Endothelial cell of umbilical vein (primary cell): ENCODE measurements at regions not wholly inside any gene's neighbourhood (a gene's known extent, or its start where the extent isn't known, plus 50 kb on each side); places are given as distances from the start of the nearest gene placed in this dataset.

Experiments
- BruUV-seq: library from RNA; stranded (reverse); fragments of 400-500 nt; replicated peaks from 2 replicates; lab custom pipeline; 2021; lab: Mats Ljungman, UMichigan
- CTCF ChIA-PET: fragments of 300-600, 350-600 bp; sonication (Branson Sonifier 250); formaldehyde crosslinking; loops from one replicate; lab custom pipeline; 2021; ENCODE audit warnings: antibody characterized with exemption, inconsistent platforms; lab: Charles Lee
- POLR2A ChIA-PET: fragments of 300-600, 350-600 bp; sonication (Branson Sonifier 250); formaldehyde crosslinking; loops from one replicate; lab custom pipeline; 2021; ENCODE audit warnings: antibody characterized with exemption, inconsistent platforms; lab: Charles Lee
- DNase-seq: peaks from one replicate; pipeline ENCODE4 v3.0.0-alpha.2; 2011; ENCODE audit warnings: low read depth, low spot score
- FAIRE-seq: peaks from 2 replicates; lab custom pipeline; 2011; peaks lifted over from hg19 to GRCh38; lab: Jason Lieb, UNC
- H2AFZ ChIP-seq: 2 replicates; pipeline ENCODE4 v1.6.0; 2012; ENCODE audit warnings: low read depth, low read length, control low read depth, inconsistent platforms
- H3K27ac ChIP-seq: 2 replicates; pipeline ENCODE4 v1.5.1; 2011; ENCODE audit warnings: low read depth, mild to moderate bottlenecking, control low read depth, low read length, moderate library complexity; ENCODE audit not compliant: insufficient read depth
- H3K27me3 ChIP-seq, 2 experiments: 2 replicates each; pipeline versions ENCODE4 v1.6.0 to v1.6.1; 2011; ENCODE audit warnings: low read length in 2 of 2, mixed read lengths in 1 of 2; ENCODE audit not compliant: control insufficient read depth in 2 of 2, insufficient read depth in 2 of 2
- H3K36me3 ChIP-seq, 2 experiments: 2 replicates in 1 of 2; 3 replicates in 1 of 2; pipeline ENCODE4 v1.5.1; 2011; ENCODE audit warnings: low read length in 2 of 2, mild to moderate bottlenecking in 1 of 2, moderate library complexity in 1 of 2; ENCODE audit not compliant: control insufficient read depth in 2 of 2, insufficient read depth in 2 of 2; ENCODE audit errors: extremely low read depth in 1 of 2
- H3K4me1 ChIP-seq: 3 replicates; pipeline ENCODE4 v1.5.1; 2011; ENCODE audit warnings: mild to moderate bottlenecking, low read length; ENCODE audit not compliant: control insufficient read depth, insufficient read depth; ENCODE audit errors: extremely low read depth
- H3K4me2 ChIP-seq: 2 replicates; pipeline ENCODE4 v1.6.1; 2011; ENCODE audit warnings: low read length, control low read depth, mixed read lengths; ENCODE audit not compliant: insufficient read depth
- H3K4me3 ChIP-seq, 3 experiments: fragments of 200-600 bp in 1 of 3; sonication (generic), shearing (Covaris generic) in 1 of 3; replicated peaks in 1 of 3; 2 replicates each; pipeline ENCODE4 v1.5.1; 2011 to 2016; ENCODE audit warnings: control low read depth in 3 of 3, low read length in 3 of 3, mild to moderate bottlenecking in 2 of 3, inconsistent platforms in 1 of 3, low read depth in 1 of 3, moderate library complexity in 1 of 3; ENCODE audit not compliant: insufficient read depth in 1 of 3
- H3K79me2 ChIP-seq: 2 replicates; pipeline ENCODE4 v1.6.0; 2012; ENCODE audit warnings: low read length, inconsistent platforms; ENCODE audit not compliant: control insufficient read depth, insufficient read depth
- H3K9ac ChIP-seq: replicated peaks from 2 replicates; pipeline ENCODE3; 2011; ENCODE audit warnings: low read length, control low read depth; ENCODE audit not compliant: insufficient read depth; ENCODE audit errors: extremely low read depth
- H3K9me1 ChIP-seq: replicated peaks from 3 replicates; pipeline ENCODE4 v1.6.0; 2011; ENCODE audit warnings: mild to moderate bottlenecking, low read length; ENCODE audit not compliant: control insufficient read depth, insufficient read depth; ENCODE audit errors: extremely low read depth
- H3K9me3 ChIP-seq: replicated peaks from 2 replicates; pipeline ENCODE4 v1.5.1; 2012; ENCODE audit warnings: low read length, inconsistent platforms; ENCODE audit not compliant: control insufficient read depth, insufficient read depth
- H4K20me1 ChIP-seq: replicated peaks from 2 replicates; pipeline ENCODE3; 2011; ENCODE audit warnings: mild to moderate bottlenecking, low read length; ENCODE audit not compliant: control insufficient read depth, insufficient read depth; ENCODE audit errors: extremely low read depth
- EZH2 ChIP-seq: IDR thresholded peaks from 2 replicates; pipeline ENCODE4 v1.6.1; 2012; ENCODE audit warnings: borderline replicate concordance, low read depth, mild to moderate bottlenecking, moderate library complexity, low read length, inconsistent platforms; ENCODE audit not compliant: severe bottlenecking
- FOS ChIP-seq: IDR thresholded peaks from 2 replicates; pipeline ENCODE4 v1.6.1; 2011; ENCODE audit warnings: mild to moderate bottlenecking, low read length, moderate library complexity, borderline replicate concordance; ENCODE audit not compliant: insufficient read depth
- GATA2 ChIP-seq: IDR thresholded peaks from 2 replicates; pipeline ENCODE4 v1.7.0; 2011; ENCODE audit warnings: low read depth, mild to moderate bottlenecking, moderate library complexity, mixed read lengths, low read length; ENCODE audit not compliant: insufficient read length, insufficient read depth
- JUN ChIP-seq: IDR thresholded peaks from 2 replicates; pipeline ENCODE4 v1.6.1; 2011; ENCODE audit warnings: borderline replicate concordance, low read depth; ENCODE audit not compliant: insufficient read length, insufficient read depth
- MYC ChIP-seq: IDR thresholded peaks from one replicate; pipeline ENCODE4 v1.6.1; 2011; ENCODE audit warnings: mild to moderate bottlenecking, low read depth, low read length
- POLR2A ChIP-seq: IDR thresholded peaks from 2 replicates; pipeline ENCODE4 v1.6.1; 2012; ENCODE audit warnings: low read depth, mild to moderate bottlenecking, control low read depth, low read length
- POLR2AphosphoS5 ChIP-seq: IDR thresholded peaks from 2 replicates; pipeline ENCODE4 v1.6.1; 2012; ENCODE audit warnings: low read depth, mild to moderate bottlenecking, control low read depth, low read length, moderate library complexity; ENCODE audit not compliant: insufficient read depth
- dilution Hi-C: fragments of 300-500 bp; cut with MboI; formaldehyde crosslinking; loops from one replicate; pipeline ENCODE4 v1.15.0; 2019; ENCODE audit warnings: low sequenced_read_pairs; ENCODE audit not compliant: extremely low pct_ligation_motif_present
- intact Hi-C: fragments of 100-400 bp; cut with micrococcal nuclease; formaldehyde crosslinking; loops from one replicate; pipeline ENCODE4 v1.10.0; 2022
- TF ChIP-seq, protein P1 (sequence below): IDR thresholded peaks from 2 replicates; pipeline ENCODE4 v1.6.1; 2011; ENCODE audit not compliant: insufficient read depth, insufficient read length
- TF ChIP-seq, protein P2 (sequence below), 2 donors: IDR thresholded peaks; 1 replicate in 1 of 2; 2 replicates in 1 of 2; pipeline ENCODE4 v1.5.1; 2011; ENCODE audit warnings: low read length in 2 of 2, mild to moderate bottlenecking in 2 of 2, moderate library complexity in 2 of 2, control low read depth in 1 of 2, inconsistent platforms in 1 of 2, low read depth in 1 of 2; ENCODE audit not compliant: insufficient read depth in 1 of 2; ENCODE audit errors: extremely low read depth in 1 of 2

GRCh38 chr6:51330971-51331370 is 512.3 kb downstream of the TFAP2B start:
- no peaks in the 10 kb centered on the region for H3K36me3 ChIP-seq
- H3K4me3 ChIP-seq: no peak overlapping the region
- no peaks in the 10 kb centered on the region for H4K20me1 ChIP-seq
- H3K27ac ChIP-seq: no peak overlapping the region
- no peaks in the 10 kb centered on the region for H3K27me3 ChIP-seq
- no peak for TF ChIP-seq GATA2
- ChIA-PET CTCF (no interaction called here), POLR2A (no interaction called here)
- H3K4me2 ChIP-seq: no peak overlapping the region
- no peak for FAIRE-seq
- H2AFZ ChIP-seq: no peak overlapping the region
- no peak overlapping the region for H3K9ac ChIP-seq
- no peaks in the 10 kb centered on the region for H3K9me1 ChIP-seq
- no TSS peak for BruUV-seq
- no peaks in the 10 kb centered on the region for H3K79me2 ChIP-seq
- no peak for DNase-seq
- dilution Hi-C loops (no loop called here), intact Hi-C loops (no loop called here)
- H3K4me1 ChIP-seq: no peaks in the 10 kb centered on the region
- H3K9me3 ChIP-seq: no peaks in the 10 kb centered on the region

DNA sequence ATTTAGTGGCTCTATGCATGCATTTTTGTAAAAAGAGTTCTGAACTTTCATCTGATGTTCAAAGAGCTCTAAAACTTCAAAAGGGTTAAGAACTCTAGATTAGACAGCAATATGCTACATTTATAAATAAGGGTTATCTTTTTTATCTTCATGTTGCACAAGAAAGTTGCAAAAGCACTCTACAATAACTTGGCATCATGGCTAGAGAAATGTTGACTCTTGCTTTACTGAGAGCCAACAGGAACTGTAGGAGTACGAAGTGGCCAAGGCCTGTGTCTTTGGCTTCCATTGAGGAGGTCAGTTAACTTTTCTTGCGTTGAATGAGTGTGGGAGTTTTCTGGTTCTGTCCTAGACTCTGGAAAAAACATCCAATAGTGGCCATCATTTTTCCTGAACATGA is 516.9 kb downstream of the TFAP2B start:
- ChIA-PET POLR2A (no interaction called here), CTCF (no interaction called here)
- TF ChIP-seq POLR2A (no peak), GATA2 (no peak), POLR2AphosphoS5 (no peak), MYC (no peak), JUN (no peak), FOS (no peak), EZH2 (no peak)
- TF ChIP-seq, protein P1, sequence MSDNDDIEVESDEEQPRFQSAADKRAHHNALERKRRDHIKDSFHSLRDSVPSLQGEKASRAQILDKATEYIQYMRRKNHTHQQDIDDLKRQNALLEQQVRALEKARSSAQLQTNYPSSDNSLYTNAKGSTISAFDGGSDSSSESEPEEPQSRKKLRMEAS: no peak
- TF ChIP-seq, protein P2, sequence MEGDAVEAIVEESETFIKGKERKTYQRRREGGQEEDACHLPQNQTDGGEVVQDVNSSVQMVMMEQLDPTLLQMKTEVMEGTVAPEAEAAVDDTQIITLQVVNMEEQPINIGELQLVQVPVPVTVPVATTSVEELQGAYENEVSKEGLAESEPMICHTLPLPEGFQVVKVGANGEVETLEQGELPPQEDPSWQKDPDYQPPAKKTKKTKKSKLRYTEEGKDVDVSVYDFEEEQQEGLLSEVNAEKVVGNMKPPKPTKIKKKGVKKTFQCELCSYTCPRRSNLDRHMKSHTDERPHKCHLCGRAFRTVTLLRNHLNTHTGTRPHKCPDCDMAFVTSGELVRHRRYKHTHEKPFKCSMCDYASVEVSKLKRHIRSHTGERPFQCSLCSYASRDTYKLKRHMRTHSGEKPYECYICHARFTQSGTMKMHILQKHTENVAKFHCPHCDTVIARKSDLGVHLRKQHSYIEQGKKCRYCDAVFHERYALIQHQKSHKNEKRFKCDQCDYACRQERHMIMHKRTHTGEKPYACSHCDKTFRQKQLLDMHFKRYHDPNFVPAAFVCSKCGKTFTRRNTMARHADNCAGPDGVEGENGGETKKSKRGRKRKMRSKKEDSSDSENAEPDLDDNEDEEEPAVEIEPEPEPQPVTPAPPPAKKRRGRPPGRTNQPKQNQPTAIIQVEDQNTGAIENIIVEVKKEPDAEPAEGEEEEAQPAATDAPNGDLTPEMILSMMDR (IDR thresholded peaks at IDR 0.05; ENCODE audit: extremely low read depth in 1 of 2, insufficient read depth in 1 of 2, low read depth in 1 of 2, low read length in 2 of 2): no peak
- Histone ChIP-seq H3K9me3 (peaks cover 2% of the 10 kb centered on the region), H3K9ac (no peak overlapping the region), H3K27me3 (no peaks in the 10 kb centered on the region), H2AFZ (no peak overlapping the region), H3K9me1 (no peaks in the 10 kb centered on the region), H3K4me3 (no peak overlapping the region), H4K20me1 (no peaks in the 10 kb centered on the region), H3K27ac (no peak overlapping the region), H3K36me3 (no peaks in the 10 kb centered on the region), H3K4me2 (no peak overlapping the region), H3K4me1 (no peaks in the 10 kb centered on the region), H3K79me2 (no peaks in the 10 kb centered on the region)
- DNase-seq (no peak), FAIRE-seq (no peak)
- dilution Hi-C loops: no loop called here
- intact Hi-C loops: no loop called here
- BruUV-seq: no TSS peak
